Thyroid gland (tissue), 4 donors: ENCODE measurements at regions not wholly inside any gene's neighbourhood (a gene's known extent, or its start where the extent isn't known, plus 50 kb on each side); places are given as distances from the start of the nearest gene placed in this dataset.

ENCODE experiments used
- POLR2A ChIP-seq, 2 donors: fragments of 450-650 bp; IDR thresholded peaks; one replicate each; pipeline ENCODE4 v1.6.1; 2017; ENCODE audit warnings: antibody characterized with exemption in 2 of 2, mild to moderate bottlenecking in 2 of 2, moderate library complexity in 1 of 2
- TF ChIP-seq, protein P1 (sequence below), 6 experiments: fragments of 200-600 bp in 3 of 6; fragments of 450-650 bp in 3 of 6; sonication (generic) in 3 of 6; IDR thresholded peaks; one replicate each; pipeline ENCODE4 v1.5.1; 2016 to 2019; ENCODE audit warnings: antibody characterized with exemption in 6 of 6, mild to moderate bottlenecking in 2 of 6, inconsistent platforms in 1 of 6, moderate library complexity in 1 of 6

GRCh38 chr2:83168377-83168776, 1290.7 kb downstream of the SUCLG1 start:
- TF ChIP-seq, protein P1, sequence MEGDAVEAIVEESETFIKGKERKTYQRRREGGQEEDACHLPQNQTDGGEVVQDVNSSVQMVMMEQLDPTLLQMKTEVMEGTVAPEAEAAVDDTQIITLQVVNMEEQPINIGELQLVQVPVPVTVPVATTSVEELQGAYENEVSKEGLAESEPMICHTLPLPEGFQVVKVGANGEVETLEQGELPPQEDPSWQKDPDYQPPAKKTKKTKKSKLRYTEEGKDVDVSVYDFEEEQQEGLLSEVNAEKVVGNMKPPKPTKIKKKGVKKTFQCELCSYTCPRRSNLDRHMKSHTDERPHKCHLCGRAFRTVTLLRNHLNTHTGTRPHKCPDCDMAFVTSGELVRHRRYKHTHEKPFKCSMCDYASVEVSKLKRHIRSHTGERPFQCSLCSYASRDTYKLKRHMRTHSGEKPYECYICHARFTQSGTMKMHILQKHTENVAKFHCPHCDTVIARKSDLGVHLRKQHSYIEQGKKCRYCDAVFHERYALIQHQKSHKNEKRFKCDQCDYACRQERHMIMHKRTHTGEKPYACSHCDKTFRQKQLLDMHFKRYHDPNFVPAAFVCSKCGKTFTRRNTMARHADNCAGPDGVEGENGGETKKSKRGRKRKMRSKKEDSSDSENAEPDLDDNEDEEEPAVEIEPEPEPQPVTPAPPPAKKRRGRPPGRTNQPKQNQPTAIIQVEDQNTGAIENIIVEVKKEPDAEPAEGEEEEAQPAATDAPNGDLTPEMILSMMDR (IDR thresholded peaks at IDR 0.05): no peak
- no peak for TF ChIP-seq POLR2A (IDR thresholded peaks at IDR 0.05)
